Loucy (cell line): ENCODE measurements at regions not wholly inside any gene's neighbourhood (a gene's known extent, or its start where the extent isn't known, plus 50 kb on each side); places are given as distances from the start of the nearest gene placed in this dataset.

Experiments
- H2AFZ ChIP-seq: fragments of 200-600 bp; sonication (generic); 2 replicates; pipeline ENCODE4 v1.6.0; 2016; ENCODE audit warnings: antibody characterized with exemption, mild to moderate bottlenecking, low read length, moderate library complexity
- H3F3A ChIP-seq: fragments of 200-600 bp; 2 replicates; pipeline ENCODE4 v1.6.0; 2016; ENCODE audit warnings: antibody characterized with exemption, low read depth, mild to moderate bottlenecking
- H3K27me3 ChIP-seq: fragments of 200-600 bp; sonication (generic); 2 replicates; pipeline ENCODE4 v1.6.1; 2014; ENCODE audit warnings: low read length, mild to moderate bottlenecking; ENCODE audit not compliant: insufficient read depth, poor library complexity, severe bottlenecking
- H3K36me3 ChIP-seq: fragments of 200-600 bp; sonication (generic); 2 replicates; pipeline ENCODE4 v1.6.1; 2016; ENCODE audit warnings: low read length; ENCODE audit not compliant: insufficient read depth
- H3K4me1 ChIP-seq: fragments of 200-600 bp; sonication (generic); 2 replicates; pipeline ENCODE4 v1.5.1; 2014; ENCODE audit warnings: low read length, mild to moderate bottlenecking; ENCODE audit not compliant: insufficient read depth, poor library complexity, severe bottlenecking
- H3K4me2 ChIP-seq: fragments of 200-600 bp; sonication (generic); 2 replicates; pipeline ENCODE4 v1.6.0; 2014; ENCODE audit warnings: antibody characterized with exemption, low read length, low read depth, mild to moderate bottlenecking; ENCODE audit not compliant: poor library complexity, severe bottlenecking
- H3K4me3 ChIP-seq: fragments of 200-600 bp; sonication (generic); 2 replicates; pipeline ENCODE4 v1.5.1; 2014; ENCODE audit warnings: low read length, mild to moderate bottlenecking, mixed read lengths; ENCODE audit not compliant: poor library complexity, severe bottlenecking
- H3K79me2 ChIP-seq: fragments of 200-600 bp; sonication (generic); 2 replicates; pipeline ENCODE4 v1.6.1; 2014; ENCODE audit warnings: low read length; ENCODE audit not compliant: insufficient read depth
- H3K9ac ChIP-seq: fragments of 200-600 bp; sonication (generic); 2 replicates; pipeline ENCODE4 v1.6.0; 2014; ENCODE audit warnings: mild to moderate bottlenecking, low read depth, low read length, moderate library complexity; ENCODE audit not compliant: poor library complexity, severe bottlenecking
- H3K9me2 ChIP-seq: fragments of 200-600 bp; sonication (generic); replicated peaks from 2 replicates; pipeline ENCODE4 v1.6.1; 2016; ENCODE audit warnings: low read depth, low read length, mixed read lengths
- H3K9me3 ChIP-seq: fragments of 200-600 bp; sonication (generic); 2 replicates; pipeline ENCODE4 v1.6.1; 2014; ENCODE audit warnings: mild to moderate bottlenecking, antibody characterized with exemption, low read length, low read depth; ENCODE audit not compliant: insufficient read depth
- H4K20me1 ChIP-seq: fragments of 200-600 bp; sonication (generic); 2 replicates; pipeline ENCODE4 v1.6.0; 2014; ENCODE audit warnings: antibody characterized with exemption, low read length, mild to moderate bottlenecking; ENCODE audit not compliant: insufficient read depth, poor library complexity, severe bottlenecking
- CTCF ChIP-seq: fragments of 200-600 bp; sonication (generic); conservative IDR thresholded peaks from 2 replicates; pipeline ENCODE4 v1.5.1; 2014; ENCODE audit warnings: mild to moderate bottlenecking, antibody characterized with exemption, low read length
- EZH2phosphoT487 ChIP-seq: fragments of 200-600 bp; IDR thresholded peaks from 2 replicates; pipeline ENCODE4 v1.6.1; 2018; ENCODE audit warnings: antibody characterized with exemption, mild to moderate bottlenecking, moderate library complexity, borderline replicate concordance

- Histone ChIP-seq H3K27me3 (no peaks in the 10 kb centered on the region), H3K9me2 (no peaks in the 10 kb centered on the region), H3K79me2 (no peaks in the 10 kb centered on the region), H3K9ac (no peak overlapping the region), H4K20me1 (no peaks in the 10 kb centered on the region), H3K36me3 (no peaks in the 10 kb centered on the region), H3K9me3 (no peaks in the 10 kb centered on the region), H3K4me2 (no peak overlapping the region), H3F3A (no peaks in the 10 kb centered on the region), H3K4me3 (no peak overlapping the region), H2AFZ (no peak overlapping the region), H3K4me1 (no peaks in the 10 kb centered on the region)
- TF ChIP-seq EZH2phosphoT487 (no peak), CTCF (no peak)
These were observed 162.5 kb downstream of the TTC32 start for GRCh38 chr2:19739256-19739655.

- H3K9me2 ChIP-seq: no peaks in the 10 kb centered on the region
- H3K27me3 ChIP-seq: no peaks in the 10 kb centered on the region
- H3K4me3 ChIP-seq: no peak overlapping the region
- no peaks in the 10 kb centered on the region for H3K79me2 ChIP-seq
- no peaks in the 10 kb centered on the region for H3K4me1 ChIP-seq
- H3K9me3 ChIP-seq: no peaks in the 10 kb centered on the region
- no peak overlapping the region for H2AFZ ChIP-seq
- no peak overlapping the region for H3K9ac ChIP-seq
- H4K20me1 ChIP-seq: no peaks in the 10 kb centered on the region
- H3K4me2 ChIP-seq: no peak overlapping the region
- TF ChIP-seq EZH2phosphoT487: no peak
- TF ChIP-seq CTCF: no peak
- H3K36me3 ChIP-seq: no peaks in the 10 kb centered on the region
- H3F3A ChIP-seq: no peaks in the 10 kb centered on the region
These were observed 163.1 kb downstream of the TTC32 start for GRCh38 chr2:19738707-19739106.

- Histone ChIP-seq H3K4me1 (no peaks in the 10 kb centered on the region), H3K36me3 (no peaks in the 10 kb centered on the region), H3K9me2 (no peaks in the 10 kb centered on the region), H3K4me3 (no peak overlapping the region), H4K20me1 (no peaks in the 10 kb centered on the region), H3K79me2 (no peaks in the 10 kb centered on the region), H3F3A (no peaks in the 10 kb centered on the region), H3K9ac (no peak overlapping the region), H3K9me3 (no peaks in the 10 kb centered on the region), H2AFZ (no peak overlapping the region), H3K4me2 (no peak overlapping the region), H3K27me3 (no peaks in the 10 kb centered on the region)
- no peak for TF ChIP-seq CTCF
- TF ChIP-seq EZH2phosphoT487: no peak
These were observed 165.5 kb downstream of the TTC32 start for GRCh38 chr2:19736191-19736831.
